ENCODE measurements at regions not wholly inside any gene's neighbourhood (a gene's known extent, or its start where the extent isn't known, plus 50 kb on each side); places are given as distances from the start of the nearest gene placed in this dataset.

DNA sequence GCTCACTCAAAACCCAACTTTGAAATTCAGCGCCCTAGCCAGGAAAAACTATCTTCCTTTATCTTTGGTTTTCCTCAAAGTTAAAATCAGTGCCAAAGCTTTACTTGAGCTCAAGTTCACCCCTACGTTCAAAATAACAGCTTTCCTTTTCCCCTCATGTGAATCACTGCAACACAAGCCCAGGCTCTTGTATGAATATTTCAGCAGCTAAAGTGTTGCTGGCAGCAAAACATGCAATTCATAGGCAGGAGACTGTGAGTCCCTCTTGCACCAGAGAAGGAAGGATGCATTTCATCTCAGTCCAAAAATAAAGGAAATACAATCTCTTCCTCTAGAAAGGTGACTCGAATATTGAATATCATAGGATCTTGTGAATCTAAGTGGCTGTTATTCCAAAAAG lies 461.3 kb upstream of the SOX11 start:
- H3K27ac ChIP-seq (ENCODE audit: low read depth, low read length) = no peak overlapping the region
- H3K9me2 ChIP-seq (replicated peaks; ENCODE audit: control insufficient read depth, low read length) = no peaks in the 10 kb centered on the region
- H4K20me1 ChIP-seq (ENCODE audit: control insufficient read depth, insufficient read depth, low read depth, low read length) = no peaks in the 10 kb centered on the region
- TF ChIP-seq, protein P1, sequence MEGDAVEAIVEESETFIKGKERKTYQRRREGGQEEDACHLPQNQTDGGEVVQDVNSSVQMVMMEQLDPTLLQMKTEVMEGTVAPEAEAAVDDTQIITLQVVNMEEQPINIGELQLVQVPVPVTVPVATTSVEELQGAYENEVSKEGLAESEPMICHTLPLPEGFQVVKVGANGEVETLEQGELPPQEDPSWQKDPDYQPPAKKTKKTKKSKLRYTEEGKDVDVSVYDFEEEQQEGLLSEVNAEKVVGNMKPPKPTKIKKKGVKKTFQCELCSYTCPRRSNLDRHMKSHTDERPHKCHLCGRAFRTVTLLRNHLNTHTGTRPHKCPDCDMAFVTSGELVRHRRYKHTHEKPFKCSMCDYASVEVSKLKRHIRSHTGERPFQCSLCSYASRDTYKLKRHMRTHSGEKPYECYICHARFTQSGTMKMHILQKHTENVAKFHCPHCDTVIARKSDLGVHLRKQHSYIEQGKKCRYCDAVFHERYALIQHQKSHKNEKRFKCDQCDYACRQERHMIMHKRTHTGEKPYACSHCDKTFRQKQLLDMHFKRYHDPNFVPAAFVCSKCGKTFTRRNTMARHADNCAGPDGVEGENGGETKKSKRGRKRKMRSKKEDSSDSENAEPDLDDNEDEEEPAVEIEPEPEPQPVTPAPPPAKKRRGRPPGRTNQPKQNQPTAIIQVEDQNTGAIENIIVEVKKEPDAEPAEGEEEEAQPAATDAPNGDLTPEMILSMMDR (IDR thresholded peaks at IDR 0.05; ENCODE audit: low read depth, low read length, poor library complexity, severe bottlenecking) = no peak
- TF ChIP-seq EZH2phosphoT487 (IDR thresholded peaks at IDR 0.05; ENCODE audit: borderline replicate concordance, low read length) = no peak
- no peaks in the 10 kb centered on the region for H3F3A ChIP-seq (ENCODE audit: control insufficient read depth, insufficient read depth)
- H3K36me3 ChIP-seq (ENCODE audit: control insufficient read depth, low read length) = no peaks in the 10 kb centered on the region
- H3K4me2 ChIP-seq (ENCODE audit: low read length) = no peak overlapping the region
- H3K4me3 ChIP-seq (ENCODE audit: low read length) = no peak overlapping the region
- H3K27me3 ChIP-seq (ENCODE audit: control insufficient read depth, low read length) = no peaks in the 10 kb centered on the region
- peaks cover 3% of the 10 kb centered on the region; the same call in 1 of the 2 replicates for H3K9me3 ChIP-seq (ENCODE audit: control insufficient read depth, insufficient read depth, low read length)
- no peaks in the 10 kb centered on the region for H3K79me2 ChIP-seq (ENCODE audit: control insufficient read depth, low read length)
- no peaks in the 10 kb centered on the region for H3K4me1 ChIP-seq (ENCODE audit: control insufficient read depth, low read length)

DNA sequence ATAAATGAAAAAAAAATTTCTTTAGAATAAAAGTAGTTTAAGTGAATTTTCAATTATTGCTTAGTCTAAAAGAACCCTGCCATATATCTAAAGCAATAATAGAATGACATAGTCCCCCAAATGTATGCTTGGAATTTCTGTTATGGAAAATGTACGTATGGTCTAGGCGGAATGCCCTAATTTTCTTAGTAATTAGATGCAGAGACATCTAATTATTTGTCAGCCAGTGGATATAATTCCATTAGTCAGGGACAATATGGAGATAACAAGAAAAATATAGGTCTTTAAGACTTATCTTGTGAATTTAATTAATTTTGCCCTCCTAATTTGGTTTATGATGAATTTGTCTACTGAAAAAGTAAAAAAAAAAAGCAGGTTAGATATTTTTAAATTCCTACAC lies 460.9 kb upstream of the SOX11 start:
- Histone ChIP-seq H3K36me3 (ENCODE audit: control insufficient read depth, low read length) (no peaks in the 10 kb centered on the region), H3K9me2 (replicated peaks; ENCODE audit: control insufficient read depth, low read length) (no peaks in the 10 kb centered on the region), H3K4me2 (ENCODE audit: low read length) (no peak overlapping the region), H3K4me1 (ENCODE audit: control insufficient read depth, low read length) (no peaks in the 10 kb centered on the region), H3K27me3 (ENCODE audit: control insufficient read depth, low read length) (no peaks in the 10 kb centered on the region), H3F3A (ENCODE audit: control insufficient read depth, insufficient read depth) (no peaks in the 10 kb centered on the region), H3K9me3 (ENCODE audit: control insufficient read depth, insufficient read depth, low read length) (peaks cover 3% of the 10 kb centered on the region; the same call in 1 of the 2 replicates), H4K20me1 (ENCODE audit: control insufficient read depth, insufficient read depth, low read depth, low read length) (no peaks in the 10 kb centered on the region), H3K27ac (ENCODE audit: low read depth, low read length) (no peak overlapping the region), H3K4me3 (ENCODE audit: low read length) (no peak overlapping the region), H3K79me2 (ENCODE audit: control insufficient read depth, low read length) (no peaks in the 10 kb centered on the region)
- TF ChIP-seq EZH2phosphoT487 (IDR thresholded peaks at IDR 0.05; ENCODE audit: borderline replicate concordance, low read length) = no peak
- TF ChIP-seq, protein P1 (IDR thresholded peaks at IDR 0.05; ENCODE audit: low read depth, low read length, poor library complexity, severe bottlenecking) = no peak

DNA sequence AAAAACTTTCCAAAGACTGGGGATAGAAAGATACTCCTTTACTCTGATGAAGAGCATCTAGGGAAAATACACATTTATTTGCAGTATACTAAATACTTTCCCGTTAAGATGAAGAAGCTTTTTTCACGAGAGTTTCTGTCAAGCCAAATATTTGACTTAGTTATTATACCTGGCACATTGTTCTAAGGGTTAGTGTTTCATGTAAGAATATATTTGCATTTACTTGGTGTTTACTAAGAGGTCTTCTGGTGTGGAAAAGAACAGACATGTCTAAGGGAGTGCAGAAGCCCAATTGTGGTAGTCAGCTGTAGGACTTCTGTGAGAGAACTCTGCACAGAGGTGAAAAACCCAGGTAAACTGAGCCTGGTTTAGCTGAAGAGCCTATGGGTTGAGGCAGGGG lies 457.6 kb upstream of the SOX11 start:
- H3K4me2 ChIP-seq (ENCODE audit: low read length) = no peak overlapping the region
- H3K9me3 ChIP-seq (ENCODE audit: control insufficient read depth, insufficient read depth, low read length) = peaks cover 3% of the 10 kb centered on the region; the same call in 1 of the 2 replicates
- no peaks in the 10 kb centered on the region for H4K20me1 ChIP-seq (ENCODE audit: control insufficient read depth, insufficient read depth, low read depth, low read length)
- no peaks in the 10 kb centered on the region for H3K9me2 ChIP-seq (replicated peaks; ENCODE audit: control insufficient read depth, low read length)
- H3K27me3 ChIP-seq (ENCODE audit: control insufficient read depth, low read length) = no peaks in the 10 kb centered on the region
- TF ChIP-seq EZH2phosphoT487 (IDR thresholded peaks at IDR 0.05; ENCODE audit: borderline replicate concordance, low read length) = no peak
- TF ChIP-seq, protein P1 (IDR thresholded peaks at IDR 0.05; ENCODE audit: low read depth, low read length, poor library complexity, severe bottlenecking) = no peak
- H3K79me2 ChIP-seq (ENCODE audit: control insufficient read depth, low read length) = no peaks in the 10 kb centered on the region
- no peak overlapping the region for H3K27ac ChIP-seq (ENCODE audit: low read depth, low read length)
- H3F3A ChIP-seq (ENCODE audit: control insufficient read depth, insufficient read depth) = no peaks in the 10 kb centered on the region
- H3K4me3 ChIP-seq (ENCODE audit: low read length) = no peak overlapping the region
- no peaks in the 10 kb centered on the region for H3K36me3 ChIP-seq (ENCODE audit: control insufficient read depth, low read length)
- H3K4me1 ChIP-seq (ENCODE audit: control insufficient read depth, low read length) = no peaks in the 10 kb centered on the region
